PC-9 (cell line): ENCODE measurements at regions not wholly inside any gene's neighbourhood (a gene's known extent, or its start where the extent isn't known, plus 50 kb on each side); places are given as distances from the start of the nearest gene placed in this dataset.
"Not testable (repeated sequence)": the region's sequence is repeated elsewhere in the genome, so short reads cannot be mapped to it uniquely, and the experiment has no call there.

Experiments
- BruUV-seq: library from RNA; stranded (reverse); fragments of 400-500 nt; replicated peaks from 2 replicates; lab custom pipeline; 2021; lab: Mats Ljungman, UMichigan
- CTCF ChIA-PET: fragments of 300-600 bp; sonication (Branson Sonifier 250); formaldehyde crosslinking; loops from one replicate; lab custom pipeline; 2022; ENCODE audit warnings: antibody characterized with exemption; lab: Charles Lee
- POLR2A ChIA-PET: fragments of 300-600 bp; sonication (Branson Sonifier 250); formaldehyde crosslinking; loops from one replicate; lab custom pipeline; 2022; ENCODE audit warnings: antibody characterized with exemption; ENCODE audit not compliant: unreplicated experiment; lab: Charles Lee
- DNase-seq, 2 experiments: peaks; one replicate each; pipeline versions ENCODE4 v3.0.0 to v3.0.0-alpha.2; 2015 to 2022; ENCODE audit warnings: mixed read lengths in 1 of 2
- H2AFZ ChIP-seq: fragments of 200-600 bp; sonication (generic); 2 replicates; pipeline ENCODE4 v1.8.1; 2017; ENCODE audit warnings: antibody characterized with exemption
- H3F3A ChIP-seq: fragments of 200-600 bp; sonication (generic); 2 replicates; pipeline ENCODE4 v1.8.1; 2017; ENCODE audit warnings: antibody characterized with exemption, mild to moderate bottlenecking, low read depth; ENCODE audit not compliant: insufficient read depth
- H3K27ac ChIP-seq: fragments of 200-600 bp; sonication (generic); 2 replicates; pipeline ENCODE4 v1.6.1; 2016; ENCODE audit warnings: mixed run types
- H3K27me3 ChIP-seq: fragments of 200-600 bp; sonication (generic); 2 replicates; pipeline ENCODE4 v1.6.1; 2016; ENCODE audit warnings: low read depth, mixed run types; ENCODE audit not compliant: insufficient read depth
- H3K36me3 ChIP-seq: fragments of 200-600 bp; sonication (generic); 2 replicates; pipeline ENCODE4 v1.6.1; 2016; ENCODE audit warnings: low read depth, mixed run types
- H3K4me1 ChIP-seq: fragments of 200-600 bp; sonication (generic); replicated peaks from 2 replicates; pipeline ENCODE4 v1.6.1; 2016; ENCODE audit warnings: mixed run types; ENCODE audit not compliant: insufficient read depth
- H3K4me2 ChIP-seq: fragments of 200-600 bp; sonication (generic); 2 replicates; pipeline ENCODE4 v1.6.1; 2017; ENCODE audit warnings: mixed run types
- H3K4me3 ChIP-seq: fragments of 200-600 bp; sonication (generic); 2 replicates; pipeline ENCODE4 v1.6.1; 2016; ENCODE audit warnings: mixed run types
- H3K79me2 ChIP-seq: fragments of 200-600 bp; sonication (generic); 2 replicates; pipeline ENCODE4 v1.6.1; 2017; ENCODE audit warnings: low read depth, mixed run types
- H3K9me2 ChIP-seq: fragments of 200-600 bp; sonication (generic); 2 replicates; pipeline ENCODE4 v1.8.1; 2017; ENCODE audit warnings: mild to moderate bottlenecking; ENCODE audit not compliant: insufficient read depth
- H3K9me3 ChIP-seq: fragments of 200-600 bp; sonication (generic); 2 replicates; pipeline ENCODE4 v1.8.1; 2016; ENCODE audit warnings: low read depth; ENCODE audit not compliant: insufficient read depth
- H4K20me1 ChIP-seq: fragments of 200-600 bp; sonication (generic); 2 replicates; pipeline ENCODE4 v1.8.1; 2017; ENCODE audit not compliant: insufficient read depth
- EZH2 ChIP-seq: fragments of 200-600 bp; sonication (generic); IDR thresholded peaks from 2 replicates; pipeline ENCODE4 v1.8.0; 2017; ENCODE audit warnings: antibody characterized with exemption, low read depth
- intact Hi-C: fragments of 100-400 bp; cut with micrococcal nuclease; formaldehyde crosslinking; loops from one replicate; pipeline ENCODE4 v1.10.0; 2022; ENCODE audit not compliant: unreplicated experiment
- TF ChIP-seq, protein P1 (sequence below): fragments of 200-600 bp; sonication (generic); conservative IDR thresholded peaks from 2 replicates; pipeline ENCODE4 v1.6.1; 2017; ENCODE audit warnings: mixed run types, antibody characterized with exemption, mild to moderate bottlenecking, moderate library complexity

DNA sequence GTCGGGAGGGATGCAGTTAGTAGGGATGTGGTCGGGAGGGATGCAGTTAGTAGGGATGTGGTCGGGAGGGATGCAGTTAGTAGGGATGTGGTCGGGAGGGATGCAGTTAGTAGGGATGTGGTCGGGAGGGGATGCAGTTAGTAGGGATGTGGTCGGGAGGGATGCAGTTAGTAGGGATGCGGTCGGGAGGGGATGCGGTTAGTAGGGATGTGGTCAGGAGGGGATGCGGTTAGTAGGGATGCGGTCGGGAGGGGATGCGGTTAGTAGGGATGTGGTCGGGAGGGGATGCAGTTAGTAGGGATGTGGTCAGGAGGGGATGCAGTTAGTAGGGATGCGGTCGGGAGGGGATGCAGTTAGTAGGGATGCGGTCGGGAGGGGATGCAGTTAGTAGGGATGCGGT lies 96.2 kb downstream of the BDH1 start:
- H3K9me3 ChIP-seq, H3K79me2 ChIP-seq, intact Hi-C loops, H3K36me3 ChIP-seq, H3K9me2 ChIP-seq, H3K27ac ChIP-seq, H3K4me2 ChIP-seq, H4K20me1 ChIP-seq, H3K4me3 ChIP-seq, H3K27me3 ChIP-seq, CTCF ChIA-PET, H2AFZ ChIP-seq, BruUV-seq, POLR2A ChIA-PET: not testable (repeated sequence)
- Histone ChIP-seq H3K4me1 (peaks cover 41% of the 10 kb centered on the region), H3F3A (peaks cover 48% of the 10 kb centered on the region)
- DNase-seq, result peak in 1 of 2 experiments; percentile 28

DNA sequence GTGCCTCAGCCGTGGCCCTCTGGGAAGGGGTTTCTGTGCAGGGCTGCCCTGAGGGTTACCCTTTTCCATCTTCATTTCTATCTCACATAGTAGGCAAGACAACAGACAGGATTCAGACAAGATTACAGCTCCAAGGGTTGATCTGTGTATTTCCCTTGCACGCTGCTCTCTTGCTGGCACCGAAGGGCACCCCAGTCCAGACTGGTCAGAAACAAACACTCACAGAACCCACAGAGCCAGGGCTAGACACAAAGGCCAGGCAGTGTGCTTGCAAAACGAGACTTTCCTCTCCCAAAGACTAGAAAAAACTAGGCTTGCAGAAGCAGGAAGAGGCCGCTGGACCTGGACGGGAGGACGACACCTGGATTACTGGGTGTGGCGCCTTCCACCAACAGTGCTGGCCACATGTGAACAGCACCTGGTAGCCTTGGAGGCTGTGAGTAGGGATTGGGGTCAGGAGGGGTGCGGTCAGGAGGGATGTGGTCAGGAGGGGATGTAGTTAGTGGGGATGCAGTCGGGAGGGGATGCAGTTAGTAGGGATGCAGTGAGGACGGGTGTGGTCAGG lies 96.8 kb downstream of the BDH1 start:
- Histone ChIP-seq H3K9me3 (no peaks in the 10 kb centered on the region), H4K20me1 (no peaks in the 10 kb centered on the region), H3K4me1 (peaks cover 37% of the 10 kb centered on the region), H3F3A (peaks cover 48% of the 10 kb centered on the region), H3K4me3 (no peak overlapping the region), H3K27me3 (no peaks in the 10 kb centered on the region), H3K4me2 (no peak overlapping the region), H3K79me2 (no peaks in the 10 kb centered on the region), H2AFZ (no peak overlapping the region), H3K27ac (no peak overlapping the region), H3K36me3 (no peaks in the 10 kb centered on the region), H3K9me2 (no peaks in the 10 kb centered on the region)
- POLR2A ChIA-PET, result interaction anchor here (0.6 kb wide), 1 partner anchor 29 kb away, joined by 3 read pairs; no protein-coding TSS in a partner anchor
- no TSS peak for BruUV-seq
- CTCF ChIA-PET, result no interaction called here
- intact Hi-C loops, result no loop called here
- TF ChIP-seq, protein P1, sequence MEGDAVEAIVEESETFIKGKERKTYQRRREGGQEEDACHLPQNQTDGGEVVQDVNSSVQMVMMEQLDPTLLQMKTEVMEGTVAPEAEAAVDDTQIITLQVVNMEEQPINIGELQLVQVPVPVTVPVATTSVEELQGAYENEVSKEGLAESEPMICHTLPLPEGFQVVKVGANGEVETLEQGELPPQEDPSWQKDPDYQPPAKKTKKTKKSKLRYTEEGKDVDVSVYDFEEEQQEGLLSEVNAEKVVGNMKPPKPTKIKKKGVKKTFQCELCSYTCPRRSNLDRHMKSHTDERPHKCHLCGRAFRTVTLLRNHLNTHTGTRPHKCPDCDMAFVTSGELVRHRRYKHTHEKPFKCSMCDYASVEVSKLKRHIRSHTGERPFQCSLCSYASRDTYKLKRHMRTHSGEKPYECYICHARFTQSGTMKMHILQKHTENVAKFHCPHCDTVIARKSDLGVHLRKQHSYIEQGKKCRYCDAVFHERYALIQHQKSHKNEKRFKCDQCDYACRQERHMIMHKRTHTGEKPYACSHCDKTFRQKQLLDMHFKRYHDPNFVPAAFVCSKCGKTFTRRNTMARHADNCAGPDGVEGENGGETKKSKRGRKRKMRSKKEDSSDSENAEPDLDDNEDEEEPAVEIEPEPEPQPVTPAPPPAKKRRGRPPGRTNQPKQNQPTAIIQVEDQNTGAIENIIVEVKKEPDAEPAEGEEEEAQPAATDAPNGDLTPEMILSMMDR, result no peak
- TF ChIP-seq EZH2, result no peak
- peak; percentile 37 to 42 for DNase-seq

DNA sequence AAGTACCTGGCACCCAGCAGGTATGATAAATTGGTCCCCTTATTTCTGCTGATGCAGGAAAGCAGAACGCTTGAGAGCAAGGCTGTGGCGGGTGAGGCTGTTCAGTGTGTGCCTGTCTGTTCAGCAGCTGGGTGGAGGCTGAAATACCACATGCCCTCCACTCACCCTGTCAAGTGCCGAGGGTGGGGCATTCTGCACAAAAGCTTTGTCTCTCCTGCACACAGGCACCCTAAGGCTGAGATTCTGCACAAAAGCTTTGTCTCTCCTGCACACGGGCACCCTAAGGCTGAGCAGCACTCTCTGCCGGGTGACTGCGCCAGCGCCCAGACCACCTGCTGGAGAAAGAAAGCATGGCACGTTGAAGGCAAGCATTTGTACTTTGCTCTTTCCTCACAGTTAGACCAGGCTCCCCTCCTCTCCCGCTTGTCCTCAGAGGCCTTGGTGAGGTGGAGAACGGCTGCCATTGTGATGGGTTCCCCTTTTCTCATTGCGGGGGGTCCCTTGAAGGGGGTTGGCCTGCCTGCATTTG lies 97.5 kb downstream of the BDH1 start:
- no TSS peak for BruUV-seq
- H3K9me2 ChIP-seq, result no peaks in the 10 kb centered on the region
- no peaks in the 10 kb centered on the region for H3K36me3 ChIP-seq
- no peak overlapping the region for H3K4me2 ChIP-seq
- intact Hi-C loops, result no loop called here
- H4K20me1 ChIP-seq, result no peaks in the 10 kb centered on the region
- ChIA-PET CTCF (interaction anchor here (0.7 kb wide), 1 partner anchor 156 kb away, joined by 14 read pairs; no protein-coding TSS in a partner anchor), POLR2A (interaction anchor here (0.9 kb wide), 1 partner anchor 29 kb away, joined by 17 read pairs; no protein-coding TSS in a partner anchor)
- peaks cover 40% of the 10 kb centered on the region for H3F3A ChIP-seq
- peaks cover 33% of the 10 kb centered on the region for H3K4me1 ChIP-seq
- no peaks in the 10 kb centered on the region for H3K79me2 ChIP-seq
- H3K27me3 ChIP-seq, result no peaks in the 10 kb centered on the region
- peak; percentile 28 to 59 for DNase-seq
- no peaks in the 10 kb centered on the region for H3K9me3 ChIP-seq
- no peak overlapping the region for H2AFZ ChIP-seq
- TF ChIP-seq EZH2, result no peak
- TF ChIP-seq, protein P1, result 0 out of 2 replicates have a peak, but pooled peaks have one; percentile 34
- H3K4me3 ChIP-seq, result no peak overlapping the region
- no peak overlapping the region for H3K27ac ChIP-seq
